A549 (cell line): ENCODE measurements at regions not wholly inside any gene's neighbourhood (a gene's known extent, or its start where the extent isn't known, plus 50 kb on each side); places are given as distances from the start of the nearest gene placed in this dataset.

Experiments
- ESRRA ChIP-seq: fragments of 150-350 bp; IDR thresholded peaks from 2 replicates; pipeline ENCODE4 v1.6.1; 2014; ENCODE audit warnings: mild to moderate bottlenecking, low read length, borderline replicate concordance
- KDM1A ChIP-seq: fragments of 200-600 bp; sonication (generic); IDR thresholded peaks from 2 replicates; pipeline ENCODE4 v1.6.1; 2016; ENCODE audit warnings: low read depth, mild to moderate bottlenecking
- MAFK ChIP-seq: fragments of 450-650 bp; IDR thresholded peaks from 2 replicates; pipeline ENCODE4 v1.6.1; 2014; ENCODE audit not compliant: partially characterized antibody
- POLR2A ChIP-seq: IDR thresholded peaks from 2 replicates; pipeline ENCODE4 v1.6.1; 2012; ENCODE audit warnings: mild to moderate bottlenecking, low read length
- RAD21 ChIP-seq, 2 experiments: fragments of >200 bp in 1 of 2; sonication (Bioruptor Twin) in 1 of 2; formaldehyde crosslinking in 1 of 2; IDR thresholded peaks in 1 of 2; conservative IDR thresholded peaks in 1 of 2; 2 replicates in 1 of 2; 3 replicates in 1 of 2; pipeline ENCODE4 v1.6.1; 2012 to 2018; ENCODE audit warnings: inconsistent platforms in 1 of 2
- SMC3 ChIP-seq: fragments of >200 bp; sonication (Bioruptor Twin); formaldehyde crosslinking; IDR thresholded peaks from 3 replicates; pipeline ENCODE4 v1.6.1; 2018; ENCODE audit warnings: inconsistent platforms
- TF ChIP-seq, protein P1 (sequence below): fragments of >200 bp; sonication (Bioruptor Twin); formaldehyde crosslinking; IDR thresholded peaks from 3 replicates; pipeline ENCODE4 v1.5.1; 2016
- TF ChIP-seq, protein P2 (sequence below): fragments of 450-650 bp; IDR thresholded peaks from 2 replicates; pipeline ENCODE4 v1.6.1; 2014; ENCODE audit warnings: antibody characterized with exemption

- TF ChIP-seq, protein P1, sequence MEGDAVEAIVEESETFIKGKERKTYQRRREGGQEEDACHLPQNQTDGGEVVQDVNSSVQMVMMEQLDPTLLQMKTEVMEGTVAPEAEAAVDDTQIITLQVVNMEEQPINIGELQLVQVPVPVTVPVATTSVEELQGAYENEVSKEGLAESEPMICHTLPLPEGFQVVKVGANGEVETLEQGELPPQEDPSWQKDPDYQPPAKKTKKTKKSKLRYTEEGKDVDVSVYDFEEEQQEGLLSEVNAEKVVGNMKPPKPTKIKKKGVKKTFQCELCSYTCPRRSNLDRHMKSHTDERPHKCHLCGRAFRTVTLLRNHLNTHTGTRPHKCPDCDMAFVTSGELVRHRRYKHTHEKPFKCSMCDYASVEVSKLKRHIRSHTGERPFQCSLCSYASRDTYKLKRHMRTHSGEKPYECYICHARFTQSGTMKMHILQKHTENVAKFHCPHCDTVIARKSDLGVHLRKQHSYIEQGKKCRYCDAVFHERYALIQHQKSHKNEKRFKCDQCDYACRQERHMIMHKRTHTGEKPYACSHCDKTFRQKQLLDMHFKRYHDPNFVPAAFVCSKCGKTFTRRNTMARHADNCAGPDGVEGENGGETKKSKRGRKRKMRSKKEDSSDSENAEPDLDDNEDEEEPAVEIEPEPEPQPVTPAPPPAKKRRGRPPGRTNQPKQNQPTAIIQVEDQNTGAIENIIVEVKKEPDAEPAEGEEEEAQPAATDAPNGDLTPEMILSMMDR: no peak
- no peak for TF ChIP-seq POLR2A
- no peak for TF ChIP-seq MAFK
- TF ChIP-seq ESRRA: no peak
- no peak for TF ChIP-seq KDM1A
- TF ChIP-seq SMC3: no peak
- no peak for TF ChIP-seq RAD21 (conservative IDR thresholded peaks at IDR 0.05 in 1 of 2, IDR thresholded peaks at IDR 0.05 in 1 of 2)
- TF ChIP-seq, protein P2, sequence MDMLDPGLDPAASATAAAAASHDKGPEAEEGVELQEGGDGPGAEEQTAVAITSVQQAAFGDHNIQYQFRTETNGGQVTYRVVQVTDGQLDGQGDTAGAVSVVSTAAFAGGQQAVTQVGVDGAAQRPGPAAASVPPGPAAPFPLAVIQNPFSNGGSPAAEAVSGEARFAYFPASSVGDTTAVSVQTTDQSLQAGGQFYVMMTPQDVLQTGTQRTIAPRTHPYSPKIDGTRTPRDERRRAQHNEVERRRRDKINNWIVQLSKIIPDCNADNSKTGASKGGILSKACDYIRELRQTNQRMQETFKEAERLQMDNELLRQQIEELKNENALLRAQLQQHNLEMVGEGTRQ: no peak
Measured at GRCh38 chr15:99850517-99850916, 117.3 kb upstream of the LYSMD4 start.
